ENCODE measurements at regions not wholly inside any gene's neighbourhood (a gene's known extent, or its start where the extent isn't known, plus 50 kb on each side); places are given as distances from the start of the nearest gene placed in this dataset.
"Not testable (repeated sequence)": the region's sequence is repeated elsewhere in the genome, so short reads cannot be mapped to it uniquely, and the experiment has no call there.

- DNase-seq: no peak
Observed at GRCh38 chr13:22929381-22930126, 251.2 kb upstream of the SGCG start.

- no peak for DNase-seq
Observed at GRCh38 chr13:22931576-22931975, 249.2 kb upstream of the SGCG start.

DNA sequence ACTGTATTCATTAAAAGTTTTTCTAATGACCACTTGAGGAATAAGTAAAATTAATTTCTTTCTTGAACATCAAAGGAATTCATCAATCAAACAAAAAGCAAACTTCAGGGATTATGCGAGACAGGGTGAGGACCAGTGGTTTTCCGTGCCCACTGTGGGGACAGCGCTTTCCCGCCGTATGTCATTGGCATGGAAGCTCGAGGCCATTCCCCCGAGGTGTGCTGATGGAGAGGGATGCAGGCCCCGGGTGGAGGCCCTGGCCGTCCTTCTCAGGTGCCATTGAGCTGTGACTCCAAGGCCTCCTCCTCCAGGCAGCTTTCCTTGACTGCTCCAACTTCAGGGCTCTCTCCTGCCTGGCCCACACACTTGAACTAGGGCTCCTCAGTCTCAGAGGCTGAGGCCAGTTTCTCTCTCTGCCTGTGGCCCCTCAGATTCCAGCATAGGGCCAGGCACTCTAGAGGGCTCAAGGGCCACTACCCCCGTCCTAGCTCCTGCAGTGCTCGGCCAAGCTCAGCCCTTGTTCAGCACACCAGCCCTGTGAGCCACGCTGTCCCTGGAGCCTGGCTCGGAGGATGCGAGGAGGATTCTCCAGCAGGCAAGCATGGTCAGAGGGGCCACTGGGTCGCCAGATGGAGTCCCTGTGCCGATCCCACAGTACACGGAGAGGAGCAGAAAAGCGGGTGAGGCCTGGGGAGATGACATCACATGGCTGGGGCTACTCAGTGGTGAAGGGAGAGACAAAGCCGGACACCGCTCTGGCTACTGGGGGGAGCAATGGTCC lies 248.0 kb upstream of the SGCG start:
- DNase-seq: peak; percentile 7

DNA sequence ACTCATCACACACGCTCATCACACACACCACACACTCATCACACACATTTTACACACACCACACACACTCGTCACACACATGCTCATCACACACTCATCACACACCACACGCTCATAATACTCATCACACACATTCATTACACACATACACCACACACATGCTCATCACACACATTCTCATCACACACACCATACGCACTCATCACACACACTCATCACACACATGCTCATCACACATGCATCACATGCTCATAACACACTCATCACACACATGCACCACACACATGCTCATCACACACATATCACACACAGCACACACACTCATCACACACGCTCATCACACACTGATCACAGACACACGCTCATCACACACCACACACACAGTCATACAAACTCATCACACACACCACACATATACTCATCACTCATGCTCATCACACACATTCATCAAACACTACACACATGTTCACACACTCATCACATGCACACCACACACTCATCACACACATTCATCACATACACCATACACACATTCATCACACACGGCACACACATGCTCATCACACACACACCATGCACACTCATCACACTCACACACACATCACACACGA lies 247.1 kb upstream of the SGCG start:
- DNase-seq: no peak

DNA sequence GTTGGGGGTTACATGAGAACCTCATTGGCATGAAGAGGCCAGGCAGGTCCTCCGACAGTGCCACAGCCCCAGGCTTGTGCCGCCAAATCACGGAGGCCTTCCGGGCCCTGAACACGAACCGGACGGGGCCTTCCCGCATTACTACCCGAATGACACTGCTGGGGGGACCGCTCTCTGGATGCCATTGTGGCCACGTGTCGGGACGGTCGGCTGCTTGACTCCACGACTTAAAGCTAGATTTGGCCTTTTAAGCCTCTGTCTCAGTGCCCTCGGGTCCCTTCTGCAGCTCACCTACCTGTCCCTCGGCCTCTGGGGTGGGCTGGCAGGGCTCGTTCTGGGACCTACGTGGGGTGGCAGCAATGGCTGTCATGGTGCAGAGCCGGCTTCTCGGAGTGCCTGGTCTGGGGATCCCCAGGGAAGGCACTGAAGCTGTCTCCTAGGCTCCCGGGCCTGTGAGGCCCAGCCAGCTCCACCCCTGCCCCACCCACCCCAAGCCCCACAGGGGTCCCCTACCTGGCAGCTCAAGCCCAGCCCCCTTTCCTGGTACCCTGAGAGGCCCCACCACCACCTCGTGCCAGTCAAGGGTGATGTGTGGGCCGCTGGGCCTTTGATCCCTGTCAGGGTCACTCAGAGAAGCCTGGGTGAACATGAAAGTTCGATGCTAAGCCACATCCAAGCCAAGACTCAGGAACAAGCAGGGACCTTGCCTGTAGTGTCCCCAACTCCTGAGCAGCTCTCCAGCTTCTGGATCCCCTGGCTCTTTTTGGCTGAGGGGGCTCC lies 245.8 kb upstream of the SGCG start:
- DNase-seq: no peak

GRCh38 chr13:22936228-22936627 lies 244.6 kb upstream of the SGCG start:
- peak; percentile 15 for DNase-seq

- DNase-seq: no peak
Observed at GRCh38 chr13:22937241-22937640, 243.5 kb upstream of the SGCG start.

- no peak for DNase-seq
Observed at GRCh38 chr13:22937953-22938352, 242.8 kb upstream of the SGCG start.

DNA sequence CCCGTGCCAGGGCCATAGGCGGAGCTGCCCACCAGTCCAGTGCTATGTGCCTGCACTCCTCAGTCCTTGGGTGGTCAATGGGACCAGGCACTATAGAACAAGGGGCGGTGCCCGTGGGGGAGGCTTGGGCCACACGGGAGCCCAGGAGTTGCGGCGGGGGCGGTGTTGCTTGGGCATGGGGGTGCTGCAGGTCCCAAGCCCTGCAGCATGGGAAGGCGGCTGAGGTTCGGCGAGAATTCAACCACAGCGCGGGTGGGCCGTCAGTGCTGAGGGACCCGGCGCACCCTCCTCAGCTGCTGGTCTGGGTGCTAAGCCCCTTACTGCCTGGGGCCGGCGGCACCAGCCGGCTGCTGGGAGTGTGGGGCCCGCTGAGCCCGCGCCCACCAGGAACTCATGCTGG lies 242.2 kb upstream of the SGCG start:
- DNase-seq: no peak

- no peak for DNase-seq
Observed at GRCh38 chr13:22939157-22939556, 241.6 kb upstream of the SGCG start.

DNA sequence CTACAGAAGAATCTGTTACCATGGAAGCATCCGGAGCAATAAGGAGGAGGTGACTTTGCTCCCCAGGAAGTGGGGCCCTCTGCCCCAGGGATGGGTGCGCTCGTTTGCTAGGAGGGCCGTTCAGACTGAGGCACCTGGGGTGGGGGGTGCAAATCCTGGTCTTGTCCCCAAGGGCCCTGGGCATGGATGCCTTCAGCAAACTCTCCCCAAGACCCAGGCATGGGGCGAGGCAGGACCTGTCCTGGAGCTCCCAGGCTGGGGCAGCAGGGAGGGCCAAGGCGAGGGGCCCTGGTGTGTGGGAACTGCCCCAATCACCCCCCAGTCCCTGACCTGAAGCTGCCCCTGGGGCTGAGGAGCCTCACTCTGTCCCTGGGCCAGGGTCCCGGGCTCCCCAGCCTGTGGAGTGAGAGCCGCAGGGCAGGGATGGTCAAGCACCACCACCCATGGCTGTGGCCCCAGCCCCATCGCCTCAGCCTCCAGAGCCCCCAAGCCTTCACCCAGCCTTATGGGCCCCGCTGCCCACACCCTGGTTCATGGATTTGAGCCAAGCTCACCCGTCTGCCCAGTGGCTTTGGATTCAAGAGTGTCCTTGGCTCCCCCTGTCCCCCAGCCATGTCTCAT lies 240.6 kb upstream of the SGCG start:
- DNase-seq: no peak

GRCh38 chr13:22940736-22941135 lies 240.0 kb upstream of the SGCG start:
- no peak for DNase-seq

GRCh38 chr13:22941495-22941894 lies 239.3 kb upstream of the SGCG start:
- DNase-seq: not testable (repeated sequence)

DNA sequence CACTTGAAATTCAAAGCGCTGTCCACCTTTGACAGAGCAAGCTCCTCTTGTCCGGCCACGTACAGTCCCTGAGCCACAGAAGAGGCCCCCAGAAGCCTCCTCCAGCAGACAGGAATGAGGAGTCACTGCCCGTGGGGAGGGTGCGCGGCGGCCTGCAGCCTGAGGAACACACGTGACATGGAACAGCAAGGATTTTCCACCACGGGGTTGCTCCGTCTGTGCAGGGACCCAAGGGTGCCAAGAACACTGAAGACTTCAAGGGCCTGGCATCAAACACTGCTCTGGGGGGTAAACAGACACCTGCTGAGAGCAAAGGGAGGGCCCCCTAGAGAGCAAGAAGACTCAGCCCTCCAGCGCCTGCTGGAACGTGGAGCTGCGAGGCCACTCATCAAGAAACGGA lies 237.9 kb upstream of the SGCG start:
- not testable (repeated sequence) for DNase-seq

DNA sequence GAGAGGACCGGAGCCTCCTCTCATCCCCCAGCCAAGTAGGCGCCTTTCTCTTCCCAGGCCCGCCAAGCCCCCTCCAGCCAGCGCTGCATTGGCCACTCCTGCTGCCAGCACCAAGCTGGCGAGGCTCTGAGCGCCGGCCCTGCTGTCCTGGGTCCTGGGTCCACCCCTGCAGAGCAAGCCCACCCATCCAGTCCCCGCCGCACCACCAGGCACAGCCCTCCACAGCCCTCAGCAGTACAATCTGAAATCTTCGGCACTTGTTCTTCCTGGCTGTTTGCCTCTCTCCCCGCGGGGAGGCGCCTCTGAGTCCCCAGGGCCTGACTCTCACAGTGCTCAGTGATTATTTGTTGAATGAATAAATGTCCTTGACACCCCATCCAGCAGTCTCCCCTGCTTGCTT lies 236.4 kb upstream of the SGCG start:
- DNase-seq: no peak

DNA sequence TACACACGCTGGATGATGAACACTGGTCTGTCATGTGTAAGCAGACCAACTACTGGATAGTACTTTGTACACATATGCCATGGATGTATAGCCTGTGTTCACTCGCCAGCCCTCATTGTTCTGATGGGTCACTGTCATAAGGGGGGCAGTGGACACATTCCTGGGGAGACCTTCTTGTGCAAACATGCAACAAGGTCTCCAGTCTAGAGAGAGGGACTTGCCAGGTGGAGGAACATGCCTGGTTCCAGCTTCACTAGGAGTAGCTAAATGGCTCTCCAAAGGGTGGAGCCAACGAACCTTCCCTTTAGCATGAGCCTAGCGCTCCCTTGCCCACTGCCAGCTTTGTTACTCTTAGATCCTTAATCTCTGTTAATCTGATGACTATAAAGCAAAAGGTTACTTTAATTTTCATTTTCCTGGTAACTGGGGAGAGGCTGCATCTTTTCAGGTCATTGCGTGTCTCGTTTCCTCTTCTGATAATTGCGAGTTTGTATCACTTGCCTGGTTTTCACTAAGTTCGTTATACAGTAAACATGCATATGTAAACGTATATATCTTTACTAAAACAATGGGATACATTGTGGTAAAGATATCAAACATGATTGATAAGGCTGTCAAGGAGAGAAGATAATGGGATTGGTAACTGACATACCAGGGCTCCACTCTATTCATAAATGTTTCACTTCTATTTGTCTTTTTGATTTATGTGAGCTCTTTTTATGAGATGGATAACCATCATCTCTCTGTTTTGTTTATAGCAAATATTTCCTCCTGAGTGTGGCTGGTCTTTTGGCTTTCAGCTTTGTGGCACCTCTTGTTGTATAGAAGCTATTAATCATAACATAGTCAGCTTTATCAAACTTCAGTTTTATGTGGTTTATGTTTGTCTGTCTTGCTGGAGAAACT lies 235.2 kb upstream of the SGCG start:
- DNase-seq: peak; percentile 39

DNA sequence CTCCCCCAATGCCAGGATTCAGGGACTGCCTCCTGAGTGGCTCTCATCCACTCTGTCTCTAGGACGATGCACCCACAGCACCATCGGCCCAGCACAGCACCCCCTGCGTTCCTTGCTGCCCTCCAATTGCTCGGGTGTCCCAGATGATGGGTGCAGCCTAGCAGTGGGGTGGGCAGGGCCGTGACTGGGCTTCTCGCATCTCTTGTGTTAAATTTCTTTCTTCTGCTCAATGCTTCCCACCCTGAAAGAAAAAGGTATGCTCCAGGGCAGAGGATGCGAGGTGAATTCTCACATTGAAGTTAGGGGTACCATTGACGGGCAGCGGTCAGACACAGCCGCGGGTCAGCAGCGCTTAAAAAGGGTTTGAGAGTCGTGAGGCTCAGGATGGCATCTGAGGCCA lies 232.4 kb upstream of the SGCG start:
- DNase-seq: no peak

- not testable (repeated sequence) for DNase-seq
Observed at GRCh38 chr13:22952018-22952417, 228.8 kb upstream of the SGCG start.

GRCh38 chr13:22955147-22955546 lies 225.6 kb upstream of the SGCG start:
- DNase-seq: not testable (repeated sequence)

DNA sequence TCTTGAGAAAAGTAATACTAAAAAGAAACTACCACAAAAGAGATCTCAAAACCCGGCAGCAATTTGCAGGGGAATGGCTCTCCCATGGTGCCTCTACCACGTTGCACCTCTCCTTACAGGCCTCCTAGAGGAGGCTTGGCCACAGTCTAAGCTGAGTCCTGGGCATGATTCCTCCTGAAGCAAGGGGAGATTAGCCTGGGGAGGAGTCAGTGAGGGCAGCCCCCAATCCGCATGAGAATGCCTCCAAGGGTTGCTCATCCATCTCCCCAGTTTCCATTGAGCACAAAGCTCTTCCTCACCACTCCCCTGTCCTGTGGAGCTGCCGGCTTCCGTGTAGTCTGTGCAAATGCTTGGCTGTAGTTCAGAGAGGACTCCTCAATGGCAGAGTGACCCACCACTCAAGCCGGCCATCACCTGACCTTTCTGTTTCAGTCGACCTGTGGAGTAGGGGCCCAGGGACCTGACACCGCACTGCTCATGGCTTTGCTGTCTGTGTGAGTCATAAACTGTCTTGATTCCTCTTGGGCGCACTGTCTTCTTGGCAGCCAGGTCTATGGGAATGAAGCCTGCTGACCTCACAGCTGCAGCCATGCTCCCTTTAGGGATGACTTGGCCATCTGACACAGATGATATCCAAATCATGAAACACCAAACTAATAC lies 224.2 kb upstream of the SGCG start:
- not testable (repeated sequence) for DNase-seq

DNA sequence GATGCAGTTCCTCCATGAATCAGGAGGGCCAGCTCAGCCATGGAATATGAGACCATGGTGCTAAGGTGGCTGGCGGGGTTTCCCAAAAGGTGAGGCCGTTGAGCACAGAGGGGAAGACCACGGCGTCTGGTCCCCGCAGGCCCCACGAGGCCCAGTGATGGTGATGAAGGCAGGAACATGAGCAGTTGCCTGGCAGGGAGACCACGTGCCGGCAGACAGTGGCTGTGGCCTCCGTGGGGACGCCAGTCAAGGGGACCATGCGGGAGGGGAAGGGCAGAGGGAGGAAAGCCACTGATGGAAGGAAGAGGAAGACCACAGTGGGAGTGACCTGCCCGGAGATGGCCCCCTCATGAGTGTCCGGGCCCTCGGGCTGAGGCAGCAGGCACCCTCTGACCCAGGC lies 220.9 kb upstream of the SGCG start:
- DNase-seq: not testable (repeated sequence)
